ENCODE measurements at regions not wholly inside any gene's neighbourhood (a gene's known extent, or its start where the extent isn't known, plus 50 kb on each side); places are given as distances from the start of the nearest gene placed in this dataset.

DNA sequence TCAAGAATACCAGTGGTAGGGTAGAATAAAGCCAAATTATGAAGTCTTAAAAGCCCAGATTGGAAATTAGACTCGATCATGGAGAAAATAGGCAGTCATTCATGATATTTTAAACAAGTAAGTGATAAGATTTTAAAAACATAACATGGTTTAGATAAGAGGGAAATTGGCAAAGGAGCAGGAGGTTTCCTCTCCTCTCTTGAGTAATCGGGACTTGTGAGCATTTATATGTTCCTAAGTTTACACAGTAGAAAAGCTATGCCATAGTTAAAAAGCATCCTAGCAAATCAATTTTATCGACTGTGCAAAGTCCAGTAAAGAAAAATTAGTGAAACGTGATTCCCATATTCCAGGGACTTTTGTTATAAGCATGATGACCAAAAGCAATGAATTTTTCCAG, 313.2 kb downstream of the AHR start:
- Histone ChIP-seq H3K27ac (no peak overlapping the region), H3K27me3 (no peaks in the 10 kb centered on the region), H3K4me1 (peaks cover 0 to 6% (median 0%) of the 10 kb centered on the region in 4 donors), H3K4me3 (no peak overlapping the region), H3K36me3 (no peaks in the 10 kb centered on the region), H3K9me3 (no peaks in the 10 kb centered on the region)
- 15% methylated on average over 4 of the region's 4 CpGs for WGBS (ENCODE audit: insufficient coverage, low coverage, low lambda C conversion rate, missing lambda C conversion rate)
- ATAC-seq: peak; percentile 56 to 82 (median 80)
- intact Hi-C loops (cut with DNase I): no loop called here
- TF ChIP-seq, protein P1, sequence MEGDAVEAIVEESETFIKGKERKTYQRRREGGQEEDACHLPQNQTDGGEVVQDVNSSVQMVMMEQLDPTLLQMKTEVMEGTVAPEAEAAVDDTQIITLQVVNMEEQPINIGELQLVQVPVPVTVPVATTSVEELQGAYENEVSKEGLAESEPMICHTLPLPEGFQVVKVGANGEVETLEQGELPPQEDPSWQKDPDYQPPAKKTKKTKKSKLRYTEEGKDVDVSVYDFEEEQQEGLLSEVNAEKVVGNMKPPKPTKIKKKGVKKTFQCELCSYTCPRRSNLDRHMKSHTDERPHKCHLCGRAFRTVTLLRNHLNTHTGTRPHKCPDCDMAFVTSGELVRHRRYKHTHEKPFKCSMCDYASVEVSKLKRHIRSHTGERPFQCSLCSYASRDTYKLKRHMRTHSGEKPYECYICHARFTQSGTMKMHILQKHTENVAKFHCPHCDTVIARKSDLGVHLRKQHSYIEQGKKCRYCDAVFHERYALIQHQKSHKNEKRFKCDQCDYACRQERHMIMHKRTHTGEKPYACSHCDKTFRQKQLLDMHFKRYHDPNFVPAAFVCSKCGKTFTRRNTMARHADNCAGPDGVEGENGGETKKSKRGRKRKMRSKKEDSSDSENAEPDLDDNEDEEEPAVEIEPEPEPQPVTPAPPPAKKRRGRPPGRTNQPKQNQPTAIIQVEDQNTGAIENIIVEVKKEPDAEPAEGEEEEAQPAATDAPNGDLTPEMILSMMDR (IDR thresholded peaks at IDR 0.05): no peak
- no peak for DNase-seq

DNA sequence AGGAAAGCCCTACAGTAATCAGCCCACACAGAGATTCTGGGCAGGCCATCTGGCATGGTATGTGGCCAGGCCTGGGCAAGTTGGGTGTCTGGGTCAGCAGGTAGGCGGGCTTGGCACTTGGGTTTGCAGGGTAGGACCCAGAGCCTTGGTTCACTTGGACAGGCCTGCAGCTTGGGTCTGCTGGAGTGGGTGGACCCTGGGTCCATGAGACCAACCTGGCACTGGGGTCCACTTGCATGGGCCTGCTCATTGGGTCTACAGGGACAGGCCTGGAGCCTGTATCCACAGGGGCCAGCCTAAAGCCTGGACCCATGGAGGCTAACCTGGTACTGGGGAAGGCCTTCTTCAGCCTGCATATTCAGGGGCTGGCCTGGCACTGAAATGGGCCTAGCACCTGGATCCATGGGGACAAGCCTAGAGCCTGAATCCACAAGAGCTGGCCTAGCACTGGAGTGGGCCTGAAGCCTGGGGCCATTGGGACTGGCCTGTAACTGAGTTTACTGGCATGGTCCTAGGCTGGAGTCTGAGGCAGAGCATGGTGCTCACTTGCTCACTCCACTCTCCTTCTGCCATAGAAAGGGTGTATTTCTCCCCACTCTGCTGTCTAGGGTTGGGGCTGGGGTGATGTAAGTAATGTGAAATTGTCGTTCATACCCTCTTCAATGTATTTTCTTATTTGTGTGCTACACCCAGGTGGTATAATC, 315.0 kb downstream of the AHR start:
- intact Hi-C loops (cut with DNase I): no loop called here
- Histone ChIP-seq H3K4me3 (no peak overlapping the region), H3K36me3 (no peaks in the 10 kb centered on the region), H3K4me1 (peaks cover 0 to 16% (median 6%) of the 10 kb centered on the region in 4 donors), H3K9me3 (no peaks in the 10 kb centered on the region), H3K27me3 (no peaks in the 10 kb centered on the region), H3K27ac (no peak overlapping the region)
- WGBS (ENCODE audit: insufficient coverage, low coverage, low lambda C conversion rate, missing lambda C conversion rate): 100% methylated on average over 1 of the region's 2 CpGs
- TF ChIP-seq, protein P1 (IDR thresholded peaks at IDR 0.05): no peak
- no peak for TF ChIP-seq POLR2A (IDR thresholded peaks at IDR 0.05)
- ATAC-seq (peak in 1 of 4 donors; percentile 44), DNase-seq (no peak)

DNA sequence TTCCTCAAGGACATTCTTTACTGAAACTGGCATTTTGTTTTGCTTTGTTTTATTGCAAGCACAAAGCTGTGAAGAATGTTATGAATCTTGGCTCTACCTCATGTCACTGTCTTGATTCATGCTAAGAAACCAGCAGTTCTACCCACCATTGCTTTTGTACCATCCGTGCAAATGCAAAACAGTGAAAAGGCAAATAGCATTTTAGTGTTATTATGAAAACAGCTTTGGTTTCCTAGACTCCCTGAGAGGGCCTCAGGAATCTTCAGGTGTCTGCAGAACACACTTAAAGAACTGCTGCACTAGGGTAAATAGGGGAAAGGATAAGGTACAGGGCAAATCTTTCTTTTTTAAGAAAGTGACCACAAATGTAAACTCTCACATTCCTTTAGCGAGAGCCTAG, 318.9 kb downstream of the AHR start:
- WGBS (ENCODE audit: insufficient coverage, low coverage, low lambda C conversion rate, missing lambda C conversion rate): 85% methylated on average over 2 of the region's 2 CpGs
- H3K27me3 ChIP-seq: no peaks in the 10 kb centered on the region

DNA sequence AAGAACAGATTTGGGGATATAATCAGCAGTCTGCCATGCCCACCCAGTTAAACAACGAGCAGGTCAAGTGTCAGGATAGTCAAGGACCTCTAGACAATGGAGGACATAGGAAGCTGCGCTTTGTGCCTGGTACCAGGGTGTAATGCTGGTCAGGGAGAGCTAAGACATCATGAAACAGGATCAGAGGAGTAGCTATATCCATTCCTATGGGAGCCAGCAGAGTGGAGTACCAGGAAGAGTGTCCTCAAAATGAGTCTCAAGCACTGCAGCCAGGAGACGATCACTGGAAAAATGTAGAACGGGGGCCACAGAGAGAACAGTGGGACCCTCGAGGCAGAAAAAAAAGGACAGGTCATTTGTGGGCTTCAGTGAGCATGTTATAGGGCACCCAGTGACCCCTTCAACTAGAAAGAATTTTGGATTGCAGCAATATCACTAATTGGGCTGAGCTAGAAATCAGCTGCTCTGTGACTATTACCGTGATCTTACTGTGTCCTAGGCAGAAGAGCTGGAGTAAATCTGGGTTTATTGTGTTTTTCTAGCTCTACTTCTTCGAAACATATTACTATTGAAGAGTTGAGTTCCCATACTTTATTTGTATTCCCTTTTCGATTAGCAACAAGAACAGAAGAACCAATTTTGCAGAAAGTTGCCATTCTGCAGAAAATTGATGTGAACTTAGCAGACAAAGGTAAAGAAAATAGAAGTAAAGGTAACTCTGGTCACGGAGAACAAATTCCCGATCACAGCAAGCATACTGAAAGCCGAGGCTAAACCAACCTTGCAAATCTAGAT, 319.6 kb downstream of the AHR start:
- Histone ChIP-seq H3K4me1 (peaks cover 0 to 22% (median 10%) of the 10 kb centered on the region in 4 donors), H3K36me3 (no peaks in the 10 kb centered on the region), H3K27me3 (no peaks in the 10 kb centered on the region), H3K4me3 (peak overlapping the region; percentile 9 to 39 (median 30)), H3K9me3 (no peaks in the 10 kb centered on the region), H3K27ac (peak overlapping the region; percentile 60 to 89 (median 86))
- ATAC-seq (peak; percentile 17 to 33 (median 26)), DNase-seq (no peak)
- intact Hi-C loops (cut with DNase I): no loop called here
- WGBS (ENCODE audit: insufficient coverage, low coverage, low lambda C conversion rate, missing lambda C conversion rate): 38% methylated on average over 11 of the region's 11 CpGs
- TF ChIP-seq, protein P1 (IDR thresholded peaks at IDR 0.05): no peak
- no peak for TF ChIP-seq POLR2A (IDR thresholded peaks at IDR 0.05)

More for the DNA sequence above, 318.9 kb downstream of the AHR start:
- DNase-seq: no peak
- TF ChIP-seq POLR2A (IDR thresholded peaks at IDR 0.05): no peak
- TF ChIP-seq, protein P1 (IDR thresholded peaks at IDR 0.05): no peak
- H3K36me3 ChIP-seq: no peaks in the 10 kb centered on the region
- ATAC-seq: no peak
- intact Hi-C loops (cut with DNase I): no loop called here
- no peaks in the 10 kb centered on the region for H3K9me3 ChIP-seq
- H3K4me3 ChIP-seq: no peak overlapping the region
- peaks cover 0 to 22% (median 10%) of the 10 kb centered on the region in 4 donors for H3K4me1 ChIP-seq
- H3K27ac ChIP-seq: peak overlapping the region; percentile 60 to 89 (median 86)

All from right lobe of liver (tissue), 6 donors.